ENCODE measurements at regions not wholly inside any gene's neighbourhood (a gene's known extent, or its start where the extent isn't known, plus 50 kb on each side); places are given as distances from the start of the nearest gene placed in this dataset.

- Histone ChIP-seq H3K27ac (ENCODE audit: low read depth, low read length) (peak overlapping the region; percentile 25), H2AFZ (ENCODE audit: low read length, unreplicated experiment) (no peak overlapping the region), H3K4me3 (ENCODE audit: low read depth, low read length) (no peak overlapping the region), H3K36me3 (ENCODE audit: insufficient read depth, low read length) (no peaks in the 10 kb centered on the region), H3K4me1 (ENCODE audit: control insufficient read depth, insufficient read depth, low read length, unreplicated experiment) (peaks cover 26% of the 10 kb centered on the region), H3K27me3 (ENCODE audit: insufficient read depth, low read length) (no peaks in the 10 kb centered on the region), H3K79me2 (ENCODE audit: control insufficient read depth, insufficient read depth, low read length, unreplicated experiment) (no peaks in the 10 kb centered on the region)
Observed at GRCh38 chr13:73450583-73450982, 391.8 kb downstream of the KLF5 start.

GRCh38 chr13:73449252-73449651 lies 390.4 kb downstream of the KLF5 start:
- H3K4me1 ChIP-seq (ENCODE audit: control insufficient read depth, insufficient read depth, low read length, unreplicated experiment): peaks cover 26% of the 10 kb centered on the region
- 0 out of 2 replicates have a peak overlapping the region, but pooled peaks have one; percentile 40 for H3K27ac ChIP-seq (ENCODE audit: low read depth, low read length)
- no peaks in the 10 kb centered on the region for H3K27me3 ChIP-seq (ENCODE audit: insufficient read depth, low read length)
- no peaks in the 10 kb centered on the region for H3K79me2 ChIP-seq (ENCODE audit: control insufficient read depth, insufficient read depth, low read length, unreplicated experiment)
- no peaks in the 10 kb centered on the region for H3K36me3 ChIP-seq (ENCODE audit: insufficient read depth, low read length)
- no peak overlapping the region for H3K4me3 ChIP-seq (ENCODE audit: low read depth, low read length)
- H2AFZ ChIP-seq (ENCODE audit: low read length, unreplicated experiment): no peak overlapping the region

DNA sequence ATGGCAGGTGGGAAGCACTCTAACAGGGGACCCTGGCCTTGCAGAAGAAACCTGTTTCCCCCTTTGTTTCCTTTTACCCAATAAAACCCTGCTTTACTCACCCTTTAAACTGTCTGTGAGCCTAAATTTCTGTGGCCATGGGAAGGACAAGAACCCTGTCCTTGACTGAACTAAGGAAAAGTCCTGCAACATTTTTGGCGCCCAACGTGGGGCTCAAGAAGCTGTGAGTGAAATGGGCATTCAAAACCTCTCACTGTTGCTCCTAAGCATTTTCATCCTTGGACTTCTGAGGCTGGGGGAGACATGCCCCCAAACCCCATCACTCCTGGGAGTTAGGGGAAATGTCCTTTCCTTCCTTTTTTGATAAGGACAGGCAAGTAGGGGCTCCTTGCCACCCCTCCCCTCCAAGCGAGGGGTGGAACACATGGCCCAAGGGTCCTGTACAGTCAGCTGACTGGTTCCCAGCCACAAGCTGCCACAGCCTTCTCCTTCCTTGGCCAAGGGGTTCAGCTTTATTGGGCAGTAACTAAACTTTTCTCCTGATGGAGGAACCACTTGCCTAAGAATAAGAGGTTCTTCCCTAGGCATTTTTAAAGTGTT lies 381.6 kb downstream of the KLF5 start:
- Histone ChIP-seq H3K79me2 (ENCODE audit: control insufficient read depth, insufficient read depth, low read length, unreplicated experiment) (no peaks in the 10 kb centered on the region), H2AFZ (ENCODE audit: low read length, unreplicated experiment) (no peak overlapping the region), H3K36me3 (ENCODE audit: insufficient read depth, low read length) (no peaks in the 10 kb centered on the region), H3K4me3 (ENCODE audit: low read depth, low read length) (no peak overlapping the region), H3K27me3 (ENCODE audit: insufficient read depth, low read length) (no peaks in the 10 kb centered on the region), H3K27ac (ENCODE audit: low read depth, low read length) (no peak overlapping the region), H3K4me1 (ENCODE audit: control insufficient read depth, insufficient read depth, low read length, unreplicated experiment) (no peaks in the 10 kb centered on the region)

GRCh38 chr13:73433890-73434289 lies 375.1 kb downstream of the KLF5 start:
- H3K4me3 ChIP-seq (ENCODE audit: low read depth, low read length): 0 out of 2 replicates have a peak overlapping the region, but pooled peaks have one; percentile 29
- H3K36me3 ChIP-seq (ENCODE audit: insufficient read depth, low read length): no peaks in the 10 kb centered on the region
- H3K4me1 ChIP-seq (ENCODE audit: control insufficient read depth, insufficient read depth, low read length, unreplicated experiment): peaks cover 11% of the 10 kb centered on the region
- H3K79me2 ChIP-seq (ENCODE audit: control insufficient read depth, insufficient read depth, low read length, unreplicated experiment): no peaks in the 10 kb centered on the region
- H2AFZ ChIP-seq (ENCODE audit: low read length, unreplicated experiment): peak overlapping the region; percentile 85
- H3K27me3 ChIP-seq (ENCODE audit: insufficient read depth, low read length): no peaks in the 10 kb centered on the region
- H3K27ac ChIP-seq (ENCODE audit: low read depth, low read length): no peak overlapping the region

DNA sequence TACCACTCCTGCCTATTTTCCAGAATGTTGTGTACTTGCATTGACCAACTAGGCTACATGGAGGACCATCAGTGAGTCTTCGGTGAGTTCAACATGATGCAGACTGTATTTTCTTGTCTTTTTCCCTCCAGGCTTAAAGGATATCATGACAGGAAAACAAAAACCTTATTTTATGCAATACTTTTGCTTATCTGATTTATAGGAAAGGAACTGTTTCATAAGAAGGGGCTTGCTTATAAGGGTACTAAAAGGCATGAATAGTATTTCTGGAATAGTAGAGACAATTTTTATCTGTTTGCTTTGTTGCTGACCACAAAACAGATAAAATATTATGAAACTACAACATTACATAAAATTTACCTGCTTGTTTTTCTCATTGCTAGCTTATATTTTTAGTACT lies 374.7 kb downstream of the KLF5 start:
- Histone ChIP-seq H3K4me1 (ENCODE audit: control insufficient read depth, insufficient read depth, low read length, unreplicated experiment) (peaks cover 16% of the 10 kb centered on the region), H3K36me3 (ENCODE audit: insufficient read depth, low read length) (no peaks in the 10 kb centered on the region), H2AFZ (ENCODE audit: low read length, unreplicated experiment) (no peak overlapping the region), H3K4me3 (ENCODE audit: low read depth, low read length) (0 out of 2 replicates have a peak overlapping the region, but pooled peaks have one; percentile 29), H3K27me3 (ENCODE audit: insufficient read depth, low read length) (no peaks in the 10 kb centered on the region), H3K79me2 (ENCODE audit: control insufficient read depth, insufficient read depth, low read length, unreplicated experiment) (no peaks in the 10 kb centered on the region), H3K27ac (ENCODE audit: low read depth, low read length) (no peak overlapping the region)

GRCh38 chr13:73429701-73430100 lies 370.9 kb downstream of the KLF5 start:
- H3K79me2 ChIP-seq (ENCODE audit: control insufficient read depth, insufficient read depth, low read length, unreplicated experiment): no peaks in the 10 kb centered on the region
- peaks cover 21% of the 10 kb centered on the region for H3K4me1 ChIP-seq (ENCODE audit: control insufficient read depth, insufficient read depth, low read length, unreplicated experiment)
- H3K27me3 ChIP-seq (ENCODE audit: insufficient read depth, low read length): no peaks in the 10 kb centered on the region
- H3K27ac ChIP-seq (ENCODE audit: low read depth, low read length): 0 out of 2 replicates have a peak overlapping the region, but pooled peaks have one; percentile 3
- H2AFZ ChIP-seq (ENCODE audit: low read length, unreplicated experiment): no peak overlapping the region
- H3K4me3 ChIP-seq (ENCODE audit: low read depth, low read length): no peak overlapping the region
- no peaks in the 10 kb centered on the region for H3K36me3 ChIP-seq (ENCODE audit: insufficient read depth, low read length)

DNA sequence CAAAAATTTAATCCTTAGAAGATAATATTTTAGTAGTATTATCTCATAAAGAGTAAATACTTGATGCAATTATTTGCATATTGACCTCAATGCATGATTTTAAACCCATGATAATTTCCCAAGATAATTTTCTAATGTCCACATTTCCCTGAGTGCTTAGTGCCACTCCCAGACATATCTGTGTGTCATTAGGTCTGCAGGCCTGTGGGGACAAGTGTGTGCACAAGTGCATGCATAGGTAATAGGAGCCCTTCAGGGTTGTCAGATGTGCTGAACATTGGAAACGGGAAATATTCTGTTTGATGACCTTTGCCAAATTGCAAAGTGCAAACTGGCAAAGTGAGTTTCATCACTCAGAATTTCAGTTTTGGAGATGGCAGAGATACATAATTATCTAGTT lies 369.9 kb downstream of the KLF5 start:
- Histone ChIP-seq H3K4me1 (ENCODE audit: control insufficient read depth, insufficient read depth, low read length, unreplicated experiment) (peaks cover 21% of the 10 kb centered on the region), H2AFZ (ENCODE audit: low read length, unreplicated experiment) (no peak overlapping the region), H3K4me3 (ENCODE audit: low read depth, low read length) (no peak overlapping the region), H3K27me3 (ENCODE audit: insufficient read depth, low read length) (no peaks in the 10 kb centered on the region), H3K79me2 (ENCODE audit: control insufficient read depth, insufficient read depth, low read length, unreplicated experiment) (no peaks in the 10 kb centered on the region), H3K27ac (ENCODE audit: low read depth, low read length) (peak overlapping the region; percentile 67; the same call in 1 of the 2 replicates), H3K36me3 (ENCODE audit: insufficient read depth, low read length) (no peaks in the 10 kb centered on the region)

DNA sequence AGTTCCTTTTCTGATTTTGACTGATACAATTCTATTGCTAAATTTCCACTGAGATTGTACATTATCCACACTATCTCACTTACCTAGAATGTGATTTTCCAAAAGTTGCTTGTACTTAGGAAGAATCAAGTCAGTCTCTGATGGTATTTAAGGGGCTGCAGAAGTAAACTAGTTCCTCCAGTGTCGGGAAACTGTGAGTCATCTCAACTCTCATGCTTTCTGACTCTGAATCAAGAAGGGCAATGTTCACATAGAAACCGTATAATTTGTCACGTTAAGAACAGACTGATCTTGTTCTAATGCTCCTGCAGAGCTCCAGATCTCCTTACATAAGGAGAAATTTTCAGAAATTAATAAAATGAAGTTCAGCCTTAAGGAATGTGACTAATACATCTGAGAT lies 369.3 kb downstream of the KLF5 start:
- H3K27ac ChIP-seq (ENCODE audit: low read depth, low read length): peak overlapping the region; percentile 67
- peaks cover 21% of the 10 kb centered on the region for H3K4me1 ChIP-seq (ENCODE audit: control insufficient read depth, insufficient read depth, low read length, unreplicated experiment)
- H3K4me3 ChIP-seq (ENCODE audit: low read depth, low read length): no peak overlapping the region
- H3K27me3 ChIP-seq (ENCODE audit: insufficient read depth, low read length): no peaks in the 10 kb centered on the region
- H3K36me3 ChIP-seq (ENCODE audit: insufficient read depth, low read length): no peaks in the 10 kb centered on the region
- no peaks in the 10 kb centered on the region for H3K79me2 ChIP-seq (ENCODE audit: control insufficient read depth, insufficient read depth, low read length, unreplicated experiment)
- H2AFZ ChIP-seq (ENCODE audit: low read length, unreplicated experiment): peak overlapping the region; percentile 50

DNA sequence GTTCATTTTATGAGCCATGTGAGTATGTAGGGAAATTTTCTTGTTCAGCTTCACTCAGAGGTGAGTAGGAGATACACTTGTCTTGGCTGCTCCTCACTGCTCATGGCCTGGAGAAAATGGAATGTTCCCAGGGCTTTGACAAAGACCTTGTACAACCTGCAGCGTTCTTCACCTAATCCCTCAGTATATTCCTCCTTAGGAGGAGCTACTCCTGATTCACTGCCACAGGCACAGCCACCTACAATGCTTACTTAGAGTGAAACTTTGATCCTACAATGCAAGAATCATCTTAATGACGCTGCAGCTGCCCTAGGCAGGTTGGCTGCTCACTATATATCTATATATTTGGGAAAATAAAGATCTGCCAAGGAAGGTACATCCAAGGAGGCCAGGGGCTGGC lies 364.2 kb downstream of the KLF5 start:
- no peaks in the 10 kb centered on the region for H3K36me3 ChIP-seq (ENCODE audit: insufficient read depth, low read length)
- H3K27me3 ChIP-seq (ENCODE audit: insufficient read depth, low read length): no peaks in the 10 kb centered on the region
- H3K27ac ChIP-seq (ENCODE audit: low read depth, low read length): no peak overlapping the region
- H2AFZ ChIP-seq (ENCODE audit: low read length, unreplicated experiment): no peak overlapping the region
- H3K4me1 ChIP-seq (ENCODE audit: control insufficient read depth, insufficient read depth, low read length, unreplicated experiment): peaks cover 12% of the 10 kb centered on the region
- no peak overlapping the region for H3K4me3 ChIP-seq (ENCODE audit: low read depth, low read length)
- H3K79me2 ChIP-seq (ENCODE audit: control insufficient read depth, insufficient read depth, low read length, unreplicated experiment): no peaks in the 10 kb centered on the region

- Histone ChIP-seq H3K79me2 (ENCODE audit: control insufficient read depth, insufficient read depth, low read length, unreplicated experiment) (no peaks in the 10 kb centered on the region), H3K4me3 (ENCODE audit: low read depth, low read length) (no peak overlapping the region), H3K27ac (ENCODE audit: low read depth, low read length) (peak overlapping the region; percentile 74), H3K4me1 (ENCODE audit: control insufficient read depth, insufficient read depth, low read length, unreplicated experiment) (peaks cover 9% of the 10 kb centered on the region), H3K27me3 (ENCODE audit: insufficient read depth, low read length) (no peaks in the 10 kb centered on the region), H2AFZ (ENCODE audit: low read length, unreplicated experiment) (peak overlapping the region; percentile 8), H3K36me3 (ENCODE audit: insufficient read depth, low read length) (no peaks in the 10 kb centered on the region)
Observed at GRCh38 chr13:73421310-73421912, 362.6 kb downstream of the KLF5 start.

DNA sequence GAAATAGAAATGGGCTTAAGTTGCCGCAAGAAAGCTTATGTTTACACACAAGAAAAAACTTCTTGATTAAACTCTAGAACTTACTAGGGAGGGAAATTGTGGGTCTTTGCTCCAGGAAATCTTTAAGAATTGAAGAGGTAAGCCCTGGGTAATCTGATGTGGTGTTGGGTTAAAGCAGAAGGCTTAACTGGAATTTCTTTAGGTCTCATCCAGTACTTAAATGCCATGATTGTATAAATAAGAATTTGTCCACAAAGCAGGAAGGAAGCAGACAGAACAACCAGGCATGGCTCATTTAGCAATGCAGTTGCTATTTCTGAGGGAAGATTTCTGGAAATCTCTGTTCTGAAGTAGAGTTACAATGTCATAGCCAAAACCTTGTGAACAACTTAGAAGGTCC lies 360.4 kb downstream of the KLF5 start:
- Histone ChIP-seq H2AFZ (ENCODE audit: low read length, unreplicated experiment) (peak overlapping the region; percentile 7), H3K27me3 (ENCODE audit: insufficient read depth, low read length) (no peaks in the 10 kb centered on the region), H3K79me2 (ENCODE audit: control insufficient read depth, insufficient read depth, low read length, unreplicated experiment) (no peaks in the 10 kb centered on the region), H3K27ac (ENCODE audit: low read depth, low read length) (no peak overlapping the region), H3K4me3 (ENCODE audit: low read depth, low read length) (no peak overlapping the region), H3K36me3 (ENCODE audit: insufficient read depth, low read length) (no peaks in the 10 kb centered on the region), H3K4me1 (ENCODE audit: control insufficient read depth, insufficient read depth, low read length, unreplicated experiment) (peaks cover 9% of the 10 kb centered on the region)
